MM.1S (cell line): ENCODE measurements at regions not wholly inside any gene's neighbourhood (a gene's known extent, or its start where the extent isn't known, plus 50 kb on each side); places are given as distances from the start of the nearest gene placed in this dataset.

Source experiments
- DNase-seq: peaks from one replicate; pipeline ENCODE4 v3.0.0-alpha.2; 2015
- H2AFZ ChIP-seq: fragments of 300-600 bp; sonication (generic); 2 replicates; pipeline ENCODE4 v1.6.0; 2016; ENCODE audit warnings: antibody characterized with exemption, low read length
- H3F3A ChIP-seq: fragments of 300-600 bp; sonication (generic); 2 replicates; pipeline ENCODE4 v1.6.1; 2016; ENCODE audit warnings: mild to moderate bottlenecking, antibody characterized with exemption, low read length, moderate library complexity, mixed read lengths; ENCODE audit not compliant: insufficient read depth
- H3K27ac ChIP-seq: fragments of 300-600 bp; sonication (generic); 2 replicates; pipeline ENCODE4 v1.5.1; 2016; ENCODE audit warnings: mild to moderate bottlenecking, low read length
- H3K27me3 ChIP-seq: fragments of 300-600 bp; sonication (generic); replicated peaks from 2 replicates; pipeline ENCODE4 v1.6.0; 2016; ENCODE audit warnings: low read length; ENCODE audit not compliant: insufficient read depth
- H3K36me3 ChIP-seq: fragments of 300-600 bp; sonication (generic); replicated peaks from 2 replicates; pipeline ENCODE4 v1.6.1; 2016; ENCODE audit warnings: mild to moderate bottlenecking, low read length, mixed read lengths; ENCODE audit not compliant: insufficient read depth
- H3K4me1 ChIP-seq: fragments of 300-600 bp; sonication (generic); 2 replicates; pipeline ENCODE4 v1.6.1; 2016; ENCODE audit warnings: low read length, mixed read lengths
- H3K4me2 ChIP-seq: fragments of 300-600 bp; sonication (generic); 2 replicates; pipeline ENCODE4 v1.6.0; 2016; ENCODE audit warnings: low read depth, low read length
- H3K4me3 ChIP-seq: fragments of 300-600 bp; sonication (generic); 2 replicates; pipeline ENCODE4 v1.5.1; 2016; ENCODE audit warnings: low read length, mixed read lengths
- H3K79me2 ChIP-seq: fragments of 300-600 bp; sonication (generic); 2 replicates; pipeline ENCODE4 v1.6.1; 2016; ENCODE audit warnings: mixed run types, low read length, mixed read lengths
- H3K9ac ChIP-seq: fragments of 300-600 bp; sonication (generic); 2 replicates; pipeline ENCODE4 v1.6.1; 2016; ENCODE audit warnings: low read length, mixed read lengths
- H3K9me2 ChIP-seq: fragments of 300-600 bp; sonication (generic); replicated peaks from 2 replicates; pipeline ENCODE4 v1.6.1; 2016; ENCODE audit warnings: mild to moderate bottlenecking, low read length, mixed read lengths; ENCODE audit not compliant: insufficient read depth
- H3K9me3 ChIP-seq: fragments of 300-600 bp; sonication (generic); replicated peaks from 2 replicates; pipeline ENCODE4 v1.6.1; 2016; ENCODE audit warnings: mild to moderate bottlenecking, low read length, mixed read lengths; ENCODE audit not compliant: insufficient read depth
- H4K20me1 ChIP-seq: fragments of 300-600 bp; sonication (generic); 2 replicates; pipeline ENCODE4 v1.6.1; 2016; ENCODE audit warnings: mild to moderate bottlenecking, low read length, moderate library complexity, mixed read lengths; ENCODE audit not compliant: insufficient read depth
- EZH2 ChIP-seq: fragments of 300-600 bp; sonication (generic); optimal IDR thresholded peaks from 2 replicates; pipeline ENCODE3; 2017; ENCODE audit warnings: low read depth, mild to moderate bottlenecking, antibody characterized with exemption, low read length, mixed read lengths
- EZH2phosphoT487 ChIP-seq: fragments of 300-600 bp; sonication (generic); IDR thresholded peaks from 2 replicates; pipeline ENCODE4 v1.6.1; 2018; ENCODE audit warnings: antibody characterized with exemption, low read length
- TF ChIP-seq, protein P1 (sequence below): fragments of 300-600 bp; sonication (generic); IDR thresholded peaks from 2 replicates; pipeline ENCODE4 v1.5.1; 2016; ENCODE audit warnings: antibody characterized with exemption, low read length, mixed read lengths

DNA sequence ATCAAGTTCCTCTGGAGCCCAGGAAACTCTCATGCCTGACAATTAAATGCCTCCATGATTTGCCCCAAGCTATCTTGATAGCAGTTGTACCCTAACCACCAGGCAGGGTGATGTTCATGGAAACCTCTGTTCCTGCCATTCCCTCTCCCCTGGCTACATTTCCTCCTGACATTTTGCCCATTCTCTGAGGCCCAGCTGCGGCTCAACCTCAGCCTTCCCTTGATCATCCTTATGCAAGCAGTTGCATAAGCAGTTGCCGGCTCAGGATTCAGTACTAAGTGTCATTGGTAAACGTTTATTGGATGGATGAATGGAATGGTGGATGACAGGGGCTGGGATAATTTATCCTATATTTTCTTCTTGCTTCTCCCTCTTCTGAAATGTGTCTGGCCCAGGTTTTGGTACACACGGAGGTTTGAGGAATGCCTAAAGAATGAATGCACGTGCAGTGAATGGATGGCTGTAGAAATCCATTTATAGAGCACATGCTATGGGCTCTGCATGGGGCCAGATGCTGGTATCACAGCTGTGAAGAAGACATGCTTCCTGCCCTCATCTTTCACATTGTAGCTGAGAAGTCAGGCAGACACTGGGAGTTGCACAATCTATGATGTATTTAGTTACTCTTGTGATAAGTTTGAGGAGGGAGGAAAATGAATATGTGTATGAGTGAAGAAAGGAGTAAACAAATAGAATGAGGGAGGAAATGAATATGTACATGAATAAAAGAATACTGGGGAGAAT is 261.8 kb downstream of the FOXD2 start:
- Histone ChIP-seq H3K9ac (no peak overlapping the region), H3K79me2 (no peaks in the 10 kb centered on the region), H3K4me2 (no peak overlapping the region), H3K27me3 (no peaks in the 10 kb centered on the region), H3K4me3 (no peak overlapping the region), H3K36me3 (no peaks in the 10 kb centered on the region), H3K27ac (no peak overlapping the region), H3K9me2 (no peaks in the 10 kb centered on the region), H3K4me1 (peaks cover 14% of the 10 kb centered on the region), H3F3A (no peaks in the 10 kb centered on the region), H2AFZ (no peak overlapping the region), H4K20me1 (no peaks in the 10 kb centered on the region), H3K9me3 (no peaks in the 10 kb centered on the region)
- DNase-seq: no peak
- TF ChIP-seq, protein P1, sequence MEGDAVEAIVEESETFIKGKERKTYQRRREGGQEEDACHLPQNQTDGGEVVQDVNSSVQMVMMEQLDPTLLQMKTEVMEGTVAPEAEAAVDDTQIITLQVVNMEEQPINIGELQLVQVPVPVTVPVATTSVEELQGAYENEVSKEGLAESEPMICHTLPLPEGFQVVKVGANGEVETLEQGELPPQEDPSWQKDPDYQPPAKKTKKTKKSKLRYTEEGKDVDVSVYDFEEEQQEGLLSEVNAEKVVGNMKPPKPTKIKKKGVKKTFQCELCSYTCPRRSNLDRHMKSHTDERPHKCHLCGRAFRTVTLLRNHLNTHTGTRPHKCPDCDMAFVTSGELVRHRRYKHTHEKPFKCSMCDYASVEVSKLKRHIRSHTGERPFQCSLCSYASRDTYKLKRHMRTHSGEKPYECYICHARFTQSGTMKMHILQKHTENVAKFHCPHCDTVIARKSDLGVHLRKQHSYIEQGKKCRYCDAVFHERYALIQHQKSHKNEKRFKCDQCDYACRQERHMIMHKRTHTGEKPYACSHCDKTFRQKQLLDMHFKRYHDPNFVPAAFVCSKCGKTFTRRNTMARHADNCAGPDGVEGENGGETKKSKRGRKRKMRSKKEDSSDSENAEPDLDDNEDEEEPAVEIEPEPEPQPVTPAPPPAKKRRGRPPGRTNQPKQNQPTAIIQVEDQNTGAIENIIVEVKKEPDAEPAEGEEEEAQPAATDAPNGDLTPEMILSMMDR: no peak
- TF ChIP-seq EZH2: no peak
- TF ChIP-seq EZH2phosphoT487: no peak

DNA sequence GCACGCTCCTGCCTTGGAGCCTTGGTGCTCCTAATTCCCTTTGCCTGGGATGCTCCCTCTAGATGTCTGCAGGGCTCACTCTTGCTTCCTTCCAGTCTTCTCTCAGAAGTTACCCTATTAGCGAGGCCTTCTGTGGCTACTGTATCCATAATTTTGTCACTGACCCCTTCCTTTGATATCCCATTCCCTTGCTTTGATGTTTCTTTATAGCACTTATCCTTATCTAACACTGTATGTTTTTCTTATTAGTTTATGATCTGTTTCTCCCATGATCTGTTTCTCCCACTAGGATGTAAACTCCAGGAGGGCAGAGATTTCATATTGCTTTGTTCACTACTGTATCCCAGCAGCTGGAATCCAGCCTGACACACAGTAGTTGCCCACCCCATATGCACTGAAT is 263.4 kb downstream of the FOXD2 start:
- no peak for TF ChIP-seq EZH2phosphoT487
- no peak for TF ChIP-seq EZH2
- TF ChIP-seq, protein P1: no peak
- Histone ChIP-seq H3K9ac (no peak overlapping the region), H3K9me2 (no peaks in the 10 kb centered on the region), H3F3A (no peaks in the 10 kb centered on the region), H4K20me1 (no peaks in the 10 kb centered on the region), H3K79me2 (no peaks in the 10 kb centered on the region), H3K4me2 (no peak overlapping the region), H3K36me3 (no peaks in the 10 kb centered on the region), H3K27me3 (no peaks in the 10 kb centered on the region), H3K9me3 (no peaks in the 10 kb centered on the region), H3K27ac (no peak overlapping the region), H2AFZ (no peak overlapping the region), H3K4me1 (peaks cover 14% of the 10 kb centered on the region), H3K4me3 (no peak overlapping the region)
- no peak for DNase-seq

DNA sequence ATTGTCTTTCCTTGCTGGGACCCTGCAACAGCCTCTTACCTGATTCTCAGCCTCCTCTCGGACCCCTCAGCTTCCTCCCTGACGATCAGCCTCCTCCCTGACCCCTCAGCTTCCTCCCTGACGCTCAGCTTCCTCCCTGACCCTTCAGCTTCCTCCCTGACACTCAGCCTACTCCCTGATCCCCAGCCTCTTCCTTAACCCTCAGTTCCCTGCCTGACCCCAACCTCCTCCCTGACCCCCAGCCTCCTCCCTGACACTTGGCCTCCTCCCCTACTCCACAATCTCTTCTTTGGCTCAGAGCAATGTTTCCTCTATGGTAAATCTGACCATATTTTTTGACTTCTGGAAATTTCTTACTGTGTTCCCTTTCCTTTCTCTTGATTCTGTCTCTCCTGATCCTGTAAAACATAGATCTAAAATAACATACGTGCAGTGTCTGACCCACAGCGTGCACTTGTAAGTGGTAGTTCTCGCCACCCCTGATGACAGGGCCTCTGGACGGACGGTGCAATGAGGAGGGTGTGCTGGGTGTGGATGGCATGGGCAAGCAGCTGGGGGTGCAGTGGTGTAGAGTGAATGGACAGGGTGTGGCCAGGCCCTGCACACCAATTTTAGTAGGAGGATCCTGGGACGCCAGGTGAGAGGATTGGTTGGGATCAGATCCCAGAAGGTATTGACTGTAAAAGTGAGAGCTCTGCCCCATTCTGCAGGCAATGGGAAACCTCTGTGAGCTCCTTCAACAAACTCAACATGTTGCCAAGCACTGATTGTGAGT is 264.1 kb downstream of the FOXD2 start:
- Histone ChIP-seq H3K79me2 (no peaks in the 10 kb centered on the region), H3K9ac (no peak overlapping the region), H2AFZ (no peak overlapping the region), H3K9me3 (no peaks in the 10 kb centered on the region), H3K4me2 (no peak overlapping the region), H3K9me2 (no peaks in the 10 kb centered on the region), H3K27ac (no peak overlapping the region), H3K36me3 (no peaks in the 10 kb centered on the region), H3F3A (no peaks in the 10 kb centered on the region), H3K4me3 (no peak overlapping the region), H3K4me1 (peaks cover 14% of the 10 kb centered on the region), H4K20me1 (no peaks in the 10 kb centered on the region), H3K27me3 (no peaks in the 10 kb centered on the region)
- DNase-seq: no peak
- TF ChIP-seq EZH2: no peak
- TF ChIP-seq, protein P1: no peak
- no peak for TF ChIP-seq EZH2phosphoT487
